ENCODE measurements at regions not wholly inside any gene's neighbourhood (a gene's known extent, or its start where the extent isn't known, plus 50 kb on each side); places are given as distances from the start of the nearest gene placed in this dataset.
"Not testable (repeated sequence)": the region's sequence is repeated elsewhere in the genome, so short reads cannot be mapped to it uniquely, and the experiment has no call there.

GRCh38 chr18:25557011-25557410, 205.0 kb upstream of the ZNF521 start:
- H3K4me3 Mint-ChIP-seq, result no peak overlapping the region
- H3K27ac Mint-ChIP-seq, result no peak overlapping the region
- no peak for DNase-seq
- H3K9me3 Mint-ChIP-seq, result no peaks in the 10 kb centered on the region
- no peaks in the 10 kb centered on the region for H3K27me3 Mint-ChIP-seq (ENCODE audit: low read depth)
- intact Hi-C loops (cut with micrococcal nuclease), result no loop called here
- no peaks in the 10 kb centered on the region for H3K4me1 Mint-ChIP-seq (ENCODE audit: low read depth)
- H3K36me3 Mint-ChIP-seq (ENCODE audit: low read depth), result no peaks in the 10 kb centered on the region
- CTCF ChIA-PET, result no interaction called here

DNA sequence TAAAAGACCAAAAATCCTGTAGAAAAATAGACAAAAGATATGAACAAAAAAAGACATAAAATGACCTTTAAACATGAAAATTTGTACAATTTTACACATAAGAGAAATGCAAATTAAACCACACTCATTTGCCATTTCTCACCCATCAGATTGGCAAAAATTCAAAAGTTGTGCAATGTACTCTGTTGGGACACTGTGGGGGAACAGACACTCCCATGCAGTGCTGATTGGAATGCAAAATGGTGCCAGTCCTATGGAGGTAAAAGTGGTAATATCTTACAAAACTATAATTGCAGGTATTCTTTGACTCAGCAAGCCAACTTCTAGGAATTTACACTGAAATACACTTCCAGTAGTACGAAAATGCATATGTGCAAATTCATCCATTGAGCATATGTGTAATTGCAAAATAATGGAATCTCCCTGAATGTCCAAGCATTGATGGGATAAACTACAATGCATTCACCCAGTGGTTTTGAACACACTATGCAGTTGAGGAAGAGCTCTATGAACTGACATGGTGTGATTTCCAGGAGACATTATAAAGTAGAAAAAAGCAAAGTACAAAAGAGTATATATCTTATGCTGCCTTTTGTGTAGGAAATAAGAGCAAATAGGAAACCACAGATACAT, 201.8 kb upstream of the ZNF521 start:
- Mint-ChIP-seq H3K9me3 (no peaks in the 10 kb centered on the region), H3K27ac (no peak overlapping the region), H3K4me3 (no peak overlapping the region), H3K36me3 (ENCODE audit: low read depth) (no peaks in the 10 kb centered on the region), H3K4me1 (ENCODE audit: low read depth) (no peaks in the 10 kb centered on the region), H3K27me3 (ENCODE audit: low read depth) (no peaks in the 10 kb centered on the region)
- intact Hi-C loops (cut with micrococcal nuclease), result no loop called here
- no peak for DNase-seq
- CTCF ChIA-PET, result no interaction called here

GRCh38 chr18:25544546-25545287, 192.8 kb upstream of the ZNF521 start:
- no peaks in the 10 kb centered on the region for H3K4me1 Mint-ChIP-seq (ENCODE audit: low read depth)
- no peaks in the 10 kb centered on the region for H3K27me3 Mint-ChIP-seq (ENCODE audit: low read depth)
- H3K4me3 Mint-ChIP-seq, result no peak overlapping the region
- no peak for DNase-seq
- intact Hi-C loops (cut with micrococcal nuclease), result no loop called here
- H3K36me3 Mint-ChIP-seq (ENCODE audit: low read depth), result no peaks in the 10 kb centered on the region
- no peak overlapping the region for H3K27ac Mint-ChIP-seq
- peaks cover 13% of the 10 kb centered on the region for H3K9me3 Mint-ChIP-seq
- CTCF ChIA-PET, result no interaction called here

- Mint-ChIP-seq H3K4me1 (ENCODE audit: low read depth) (no peaks in the 10 kb centered on the region), H3K9me3 (no peaks in the 10 kb centered on the region), H3K27ac (no peak overlapping the region), H3K4me3 (no peak overlapping the region), H3K36me3 (ENCODE audit: low read depth) (no peaks in the 10 kb centered on the region), H3K27me3 (ENCODE audit: low read depth) (no peaks in the 10 kb centered on the region)
- DNase-seq, result no peak
- CTCF ChIA-PET, result no interaction called here
- intact Hi-C loops (cut with micrococcal nuclease), result no loop called here
These were observed 186.4 kb upstream of the ZNF521 start for GRCh38 chr18:25538175-25538922.

DNA sequence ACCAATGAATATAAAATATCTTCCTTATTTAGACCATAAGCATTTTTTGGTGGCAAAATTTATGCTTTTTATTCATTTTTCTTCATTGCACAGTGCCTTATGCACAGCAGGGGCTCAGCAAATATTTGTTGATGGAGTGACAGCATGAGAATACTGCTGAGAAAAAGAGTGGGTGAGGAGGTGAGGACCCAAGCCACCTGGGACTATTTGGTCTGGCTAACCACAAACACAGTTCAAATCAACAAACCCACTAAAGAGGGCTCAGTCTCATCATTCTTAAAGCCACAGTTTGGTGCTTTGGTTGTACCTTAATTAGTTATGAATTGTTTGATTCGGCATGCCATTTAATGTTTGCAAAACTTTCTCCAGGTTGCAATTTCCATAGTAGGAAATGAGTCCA, 183.5 kb upstream of the ZNF521 start:
- H3K4me3 Mint-ChIP-seq, result no peak overlapping the region
- no peak overlapping the region for H3K27ac Mint-ChIP-seq
- intact Hi-C loops (cut with micrococcal nuclease), result no loop called here
- no peaks in the 10 kb centered on the region for H3K4me1 Mint-ChIP-seq (ENCODE audit: low read depth)
- CTCF ChIA-PET, result no interaction called here
- no peak for DNase-seq
- peaks cover 5% of the 10 kb centered on the region for H3K9me3 Mint-ChIP-seq
- no peaks in the 10 kb centered on the region for H3K36me3 Mint-ChIP-seq (ENCODE audit: low read depth)
- H3K27me3 Mint-ChIP-seq (ENCODE audit: low read depth), result peaks cover 3% of the 10 kb centered on the region

DNA sequence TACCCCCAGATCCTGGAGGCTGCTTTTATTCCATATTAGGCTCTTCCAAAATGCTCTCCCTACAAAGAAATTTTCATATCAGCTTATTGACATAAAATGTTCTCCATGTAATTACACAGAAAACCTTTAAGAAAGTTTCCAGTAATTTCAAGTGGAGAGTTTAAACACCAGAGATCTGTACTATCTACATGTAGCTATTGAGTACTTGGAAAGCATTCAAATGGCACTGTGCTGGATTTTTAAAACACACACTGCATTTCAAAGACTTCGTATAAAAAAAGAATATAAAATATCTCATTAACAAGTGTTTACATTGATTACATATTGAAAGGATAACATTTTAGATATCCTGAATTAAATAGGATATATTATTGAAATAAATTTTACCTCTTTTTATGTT, 182.4 kb upstream of the ZNF521 start:
- Mint-ChIP-seq H3K4me1 (ENCODE audit: low read depth) (no peaks in the 10 kb centered on the region), H3K36me3 (ENCODE audit: low read depth) (no peaks in the 10 kb centered on the region), H3K4me3 (no peak overlapping the region), H3K9me3 (peaks cover 5% of the 10 kb centered on the region), H3K27me3 (ENCODE audit: low read depth) (peaks cover 3% of the 10 kb centered on the region), H3K27ac (no peak overlapping the region)
- CTCF ChIA-PET, result no interaction called here
- intact Hi-C loops (cut with micrococcal nuclease), result no loop called here
- DNase-seq, result no peak

- Mint-ChIP-seq H3K27me3 (ENCODE audit: low read depth) (peaks cover 3% of the 10 kb centered on the region), H3K36me3 (ENCODE audit: low read depth) (no peaks in the 10 kb centered on the region), H3K27ac (no peak overlapping the region), H3K9me3 (peaks cover 5% of the 10 kb centered on the region), H3K4me1 (ENCODE audit: low read depth) (no peaks in the 10 kb centered on the region), H3K4me3 (no peak overlapping the region)
- DNase-seq, result no peak
- CTCF ChIA-PET, result no interaction called here
- intact Hi-C loops (cut with micrococcal nuclease), result no loop called here
These were observed 181.3 kb upstream of the ZNF521 start for GRCh38 chr18:25533218-25533617.

GRCh38 chr18:25531207-25531606, 179.2 kb upstream of the ZNF521 start:
- peaks cover 3% of the 10 kb centered on the region for H3K27me3 Mint-ChIP-seq (ENCODE audit: low read depth)
- no peak overlapping the region for H3K4me3 Mint-ChIP-seq
- no peaks in the 10 kb centered on the region for H3K4me1 Mint-ChIP-seq (ENCODE audit: low read depth)
- H3K36me3 Mint-ChIP-seq (ENCODE audit: low read depth), result no peaks in the 10 kb centered on the region
- peaks cover 5% of the 10 kb centered on the region for H3K9me3 Mint-ChIP-seq
- no peak overlapping the region for H3K27ac Mint-ChIP-seq
- no peak for DNase-seq
- intact Hi-C loops (cut with micrococcal nuclease), result no loop called here
- CTCF ChIA-PET, result no interaction called here

DNA sequence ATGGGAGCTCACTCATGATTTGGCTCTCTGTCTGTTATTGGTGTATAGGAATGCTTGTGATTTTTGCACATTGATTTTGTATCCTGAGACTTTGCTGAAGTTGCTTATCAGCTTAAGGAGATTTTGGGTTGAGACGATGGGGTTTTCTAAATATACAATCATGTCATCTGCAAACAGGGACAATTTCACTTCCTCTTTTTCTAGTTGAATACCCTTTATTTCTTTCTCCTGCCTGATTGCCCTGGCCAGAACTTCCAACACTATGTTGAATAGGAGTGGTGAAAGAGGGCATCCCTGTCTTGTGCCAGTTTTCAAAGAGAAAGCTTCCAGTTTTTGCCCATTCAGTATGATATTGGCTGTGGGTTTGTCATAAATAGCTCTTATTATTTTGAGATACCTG, 173.8 kb upstream of the ZNF521 start:
- H3K9me3 Mint-ChIP-seq; H3K36me3 Mint-ChIP-seq (ENCODE audit: low read depth); H3K27ac Mint-ChIP-seq; H3K27me3 Mint-ChIP-seq (ENCODE audit: low read depth); H3K4me3 Mint-ChIP-seq; intact Hi-C loops (cut with micrococcal nuclease); H3K4me1 Mint-ChIP-seq (ENCODE audit: low read depth); DNase-seq; CTCF ChIA-PET: not testable (repeated sequence)

- H3K27me3 Mint-ChIP-seq (ENCODE audit: low read depth), result no peaks in the 10 kb centered on the region
- CTCF ChIA-PET, result interaction anchor here (0.7 kb wide), 1 partner anchor 331 kb away, joined by 3 read pairs; no protein-coding TSS in a partner anchor
These were observed 166.7 kb upstream of the ZNF521 start for GRCh38 chr18:25518716-25519053.

GRCh38 chr18:25517881-25518715, 166.1 kb upstream of the ZNF521 start:
- intact Hi-C loops (cut with micrococcal nuclease), result no loop called here

More at GRCh38 chr18:25518716-25519053, 166.7 kb upstream of the ZNF521 start:
- no peak overlapping the region for H3K4me3 Mint-ChIP-seq
- no peak for DNase-seq
- no peak overlapping the region for H3K27ac Mint-ChIP-seq
- H3K36me3 Mint-ChIP-seq (ENCODE audit: low read depth), result no peaks in the 10 kb centered on the region
- H3K9me3 Mint-ChIP-seq, result peaks cover 3% of the 10 kb centered on the region
- no peaks in the 10 kb centered on the region for H3K4me1 Mint-ChIP-seq (ENCODE audit: low read depth)
- intact Hi-C loops (cut with micrococcal nuclease), result no loop called here

GRCh38 chr18:25516747-25517498, 165.0 kb upstream of the ZNF521 start:
- no peaks in the 10 kb centered on the region for H3K27me3 Mint-ChIP-seq (ENCODE audit: low read depth)
- H3K9me3 Mint-ChIP-seq, result peaks cover 3% of the 10 kb centered on the region
- no peaks in the 10 kb centered on the region for H3K36me3 Mint-ChIP-seq (ENCODE audit: low read depth)
- no peak overlapping the region for H3K27ac Mint-ChIP-seq
- no peak for DNase-seq
- no peak overlapping the region for H3K4me3 Mint-ChIP-seq
- CTCF ChIA-PET, result no interaction called here
- intact Hi-C loops (cut with micrococcal nuclease), result no loop called here
- no peaks in the 10 kb centered on the region for H3K4me1 Mint-ChIP-seq (ENCODE audit: low read depth)

More at GRCh38 chr18:25517881-25518715, 166.1 kb upstream of the ZNF521 start:
- peaks cover 3% of the 10 kb centered on the region for H3K9me3 Mint-ChIP-seq
- CTCF ChIA-PET, result interaction anchor here (0.7 kb wide), 1 partner anchor 332 kb away, joined by 3 read pairs; no protein-coding TSS in a partner anchor
- no peak for DNase-seq
- H3K4me1 Mint-ChIP-seq (ENCODE audit: low read depth), result no peaks in the 10 kb centered on the region
- no peak overlapping the region for H3K4me3 Mint-ChIP-seq
- no peak overlapping the region for H3K27ac Mint-ChIP-seq
- H3K27me3 Mint-ChIP-seq (ENCODE audit: low read depth), result no peaks in the 10 kb centered on the region
- H3K36me3 Mint-ChIP-seq (ENCODE audit: low read depth), result no peaks in the 10 kb centered on the region
